Activated naive CD8-positive, alpha-beta T cell treated with anti-CD3 and anti-CD28 coated beads for 36 hours (primary cell): ENCODE measurements at regions not wholly inside any gene's neighbourhood (a gene's known extent, or its start where the extent isn't known, plus 50 kb on each side); places are given as distances from the start of the nearest gene placed in this dataset.

Source experiments
- DNase-seq: peaks from one replicate; pipeline ENCODE4 v3.0.0; 2021
- H3K27ac Mint-ChIP-seq: one replicate; pipeline ENCODE4 v1.8.0; 2022; ENCODE audit warnings: mild to moderate bottlenecking, moderate library complexity, mixed read lengths
- H3K27me3 Mint-ChIP-seq: one replicate; pipeline ENCODE4 v1.8.0; 2022; ENCODE audit warnings: mild to moderate bottlenecking, mixed read lengths
- H3K36me3 Mint-ChIP-seq: one replicate; pipeline ENCODE4 v1.8.0; 2021; ENCODE audit warnings: mild to moderate bottlenecking, mixed read lengths
- H3K4me1 Mint-ChIP-seq: one replicate; pipeline ENCODE4 v1.8.0; 2021; ENCODE audit warnings: mixed read lengths
- H3K4me3 Mint-ChIP-seq: one replicate; pipeline ENCODE4 v1.8.0; 2022; ENCODE audit warnings: mild to moderate bottlenecking, moderate library complexity, mixed read lengths
- H3K9me3 Mint-ChIP-seq: one replicate; pipeline ENCODE4 v1.8.0; 2022; ENCODE audit warnings: mixed read lengths

DNA sequence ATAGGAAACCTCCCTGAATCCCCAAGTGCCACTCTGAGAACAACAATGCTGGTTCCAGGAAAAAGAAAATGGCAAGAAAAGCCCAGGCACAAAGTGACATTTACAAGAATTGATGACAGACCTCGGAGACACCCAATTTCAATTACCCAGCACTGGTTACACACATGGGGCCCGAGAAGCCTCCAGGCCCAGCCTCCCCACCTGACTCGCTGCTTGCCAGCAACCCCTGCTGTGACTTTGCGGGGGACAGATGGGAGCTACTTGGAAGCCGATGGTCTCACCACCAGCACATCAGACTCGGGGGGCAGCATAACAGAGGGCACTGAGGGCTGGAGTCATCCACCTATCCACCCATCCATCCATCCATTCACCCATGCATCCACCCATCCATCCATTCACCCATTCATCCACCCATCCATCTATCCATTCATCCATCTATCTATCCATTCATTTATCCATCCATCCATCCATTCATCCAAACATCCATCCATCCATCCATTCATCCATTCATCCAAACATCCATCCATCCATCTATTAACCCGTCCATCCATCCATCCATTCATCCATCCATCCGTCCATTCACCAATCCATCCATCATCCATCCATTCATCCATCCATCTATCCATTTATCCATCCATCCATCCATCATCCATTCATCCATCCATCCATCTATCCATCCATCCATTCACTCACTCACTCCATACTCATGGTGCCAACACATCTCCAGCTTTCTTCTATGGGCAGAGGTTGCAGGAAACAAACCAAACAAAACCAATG lies 567.6 kb downstream of the BRD1 start:
- Mint-ChIP-seq H3K9me3 (no peaks in the 10 kb centered on the region), H3K27me3 (peaks cover 5% of the 10 kb centered on the region), H3K4me3 (no peak overlapping the region), H3K4me1 (no peaks in the 10 kb centered on the region), H3K36me3 (no peaks in the 10 kb centered on the region), H3K27ac (no peak overlapping the region)
- no peak for DNase-seq

- Mint-ChIP-seq H3K36me3 (no peaks in the 10 kb centered on the region), H3K9me3 (no peaks in the 10 kb centered on the region), H3K27ac (no peak overlapping the region), H3K4me3 (no peak overlapping the region), H3K4me1 (no peaks in the 10 kb centered on the region), H3K27me3 (peaks cover 8% of the 10 kb centered on the region)
- no peak for DNase-seq
These were observed 569.3 kb downstream of the BRD1 start for GRCh38 chr22:49258107-49259010.

DNA sequence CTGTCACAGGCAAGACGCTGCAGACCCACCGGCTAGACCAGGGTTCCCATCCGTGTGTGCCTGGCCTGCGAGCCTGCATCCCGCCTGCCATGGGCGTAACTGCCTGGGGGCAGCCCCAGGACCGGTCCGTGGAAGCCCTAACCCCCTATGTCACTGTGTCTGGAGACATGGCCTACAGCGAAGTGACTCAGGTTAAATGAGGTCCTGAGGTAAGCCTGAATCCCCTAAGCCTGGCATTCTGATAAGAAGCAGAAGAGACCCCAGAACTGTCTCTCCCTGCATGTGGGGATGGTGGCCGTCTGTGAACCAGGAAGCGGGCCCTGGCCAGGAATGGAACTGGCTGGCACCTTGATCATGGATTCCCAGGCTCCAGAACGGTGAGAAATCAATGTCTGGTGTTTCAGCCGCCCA lies 570.1 kb downstream of the BRD1 start:
- no peaks in the 10 kb centered on the region for H3K9me3 Mint-ChIP-seq
- no peak overlapping the region for H3K4me3 Mint-ChIP-seq
- no peaks in the 10 kb centered on the region for H3K36me3 Mint-ChIP-seq
- no peak overlapping the region for H3K27ac Mint-ChIP-seq
- no peaks in the 10 kb centered on the region for H3K4me1 Mint-ChIP-seq
- no peak for DNase-seq
- H3K27me3 Mint-ChIP-seq = peaks cover 8% of the 10 kb centered on the region

GRCh38 chr22:49255741-49256318 lies 571.8 kb downstream of the BRD1 start:
- Mint-ChIP-seq H3K27ac (no peak overlapping the region), H3K4me3 (no peak overlapping the region), H3K27me3 (peaks cover 14% of the 10 kb centered on the region), H3K4me1 (no peaks in the 10 kb centered on the region), H3K9me3 (no peaks in the 10 kb centered on the region), H3K36me3 (no peaks in the 10 kb centered on the region)
- DNase-seq = no peak

GRCh38 chr22:49255154-49255553 lies 572.5 kb downstream of the BRD1 start:
- Mint-ChIP-seq H3K9me3 (no peaks in the 10 kb centered on the region), H3K4me1 (no peaks in the 10 kb centered on the region), H3K36me3 (no peaks in the 10 kb centered on the region), H3K27me3 (peaks cover 14% of the 10 kb centered on the region), H3K27ac (no peak overlapping the region), H3K4me3 (no peak overlapping the region)
- DNase-seq = no peak

DNA sequence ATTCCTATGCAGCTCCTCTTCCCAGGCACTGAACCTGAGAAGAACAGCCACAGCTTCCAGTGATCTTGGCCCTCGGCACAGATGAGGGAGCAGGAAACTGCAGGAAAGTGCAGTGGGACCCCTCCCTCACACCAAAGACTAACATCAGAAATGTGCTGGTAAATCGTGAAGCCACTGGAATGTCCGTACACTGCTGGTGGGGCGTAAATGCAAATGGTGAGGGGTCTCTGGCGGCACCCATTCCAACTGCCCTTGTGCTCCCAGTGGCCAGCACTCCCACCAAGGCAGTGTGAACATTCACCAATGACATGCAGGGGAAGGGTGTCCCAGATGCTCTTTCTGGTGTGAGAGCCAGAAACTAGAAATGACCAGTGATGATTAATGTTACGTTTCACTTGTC lies 574.0 kb downstream of the BRD1 start:
- H3K36me3 Mint-ChIP-seq = no peaks in the 10 kb centered on the region
- no peak for DNase-seq
- peaks cover 26% of the 10 kb centered on the region for H3K27me3 Mint-ChIP-seq
- H3K4me1 Mint-ChIP-seq = no peaks in the 10 kb centered on the region
- no peak overlapping the region for H3K27ac Mint-ChIP-seq
- no peaks in the 10 kb centered on the region for H3K9me3 Mint-ChIP-seq
- no peak overlapping the region for H3K4me3 Mint-ChIP-seq

- no peak overlapping the region for H3K27ac Mint-ChIP-seq
- H3K9me3 Mint-ChIP-seq = no peaks in the 10 kb centered on the region
- no peaks in the 10 kb centered on the region for H3K36me3 Mint-ChIP-seq
- H3K27me3 Mint-ChIP-seq = peaks cover 26% of the 10 kb centered on the region
- no peak overlapping the region for H3K4me3 Mint-ChIP-seq
- DNase-seq = no peak
- H3K4me1 Mint-ChIP-seq = no peaks in the 10 kb centered on the region
These were observed 576.3 kb downstream of the BRD1 start for GRCh38 chr22:49251371-49251770.

DNA sequence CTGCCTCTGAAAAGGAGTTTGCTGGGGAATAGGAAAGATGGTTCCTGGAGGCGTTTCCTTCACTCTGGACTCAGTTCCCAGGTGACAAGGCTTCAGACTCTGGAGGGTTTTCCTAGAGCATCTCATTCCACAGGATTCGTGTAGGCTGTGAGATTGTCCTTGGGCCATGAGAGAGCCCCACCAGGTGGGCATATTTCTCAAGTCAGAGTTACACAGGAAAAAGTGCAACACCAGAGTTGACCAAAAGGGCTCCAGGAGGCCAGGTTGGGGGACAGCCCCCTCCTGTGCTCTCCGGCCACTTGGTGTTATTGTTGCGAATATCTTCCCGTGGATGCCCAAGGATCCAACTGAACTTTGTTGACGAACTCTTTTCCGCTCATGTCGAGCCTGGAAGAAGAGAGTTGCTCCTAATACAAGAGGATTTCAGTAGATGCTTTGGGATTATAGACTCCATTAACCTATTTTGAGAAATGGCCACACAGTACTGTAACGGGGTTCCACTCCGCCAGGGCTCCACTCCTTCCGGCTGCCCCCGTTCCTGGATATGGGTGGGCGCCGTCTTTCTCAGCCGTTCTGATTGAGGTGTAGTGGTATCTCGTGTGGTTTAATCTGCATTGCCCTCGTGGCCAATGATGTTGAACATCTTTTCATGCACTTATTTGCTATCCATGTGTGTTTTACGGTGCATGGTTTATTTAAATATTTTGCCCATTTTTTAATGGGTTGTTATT lies 580.3 kb downstream of the BRD1 start:
- H3K27me3 Mint-ChIP-seq = peaks cover 21% of the 10 kb centered on the region
- H3K4me3 Mint-ChIP-seq = no peak overlapping the region
- no peak for DNase-seq
- H3K4me1 Mint-ChIP-seq = no peaks in the 10 kb centered on the region
- no peak overlapping the region for H3K27ac Mint-ChIP-seq
- H3K36me3 Mint-ChIP-seq = no peaks in the 10 kb centered on the region
- H3K9me3 Mint-ChIP-seq = no peaks in the 10 kb centered on the region

- no peak for DNase-seq
These were observed 582.9 kb downstream of the BRD1 start for GRCh38 chr22:49244466-49245420.

GRCh38 chr22:49243965-49244364 lies 583.7 kb downstream of the BRD1 start:
- Mint-ChIP-seq H3K27me3 (peaks cover 4% of the 10 kb centered on the region), H3K36me3 (no peaks in the 10 kb centered on the region), H3K9me3 (no peaks in the 10 kb centered on the region), H3K4me3 (no peak overlapping the region), H3K4me1 (no peaks in the 10 kb centered on the region), H3K27ac (no peak overlapping the region)
- no peak for DNase-seq

More at GRCh38 chr22:49244466-49245420, 582.9 kb downstream of the BRD1 start:
- Mint-ChIP-seq H3K4me1 (no peaks in the 10 kb centered on the region), H3K27me3 (peaks cover 12% of the 10 kb centered on the region), H3K9me3 (no peaks in the 10 kb centered on the region), H3K36me3 (no peaks in the 10 kb centered on the region), H3K4me3 (no peak overlapping the region), H3K27ac (no peak overlapping the region)

DNA sequence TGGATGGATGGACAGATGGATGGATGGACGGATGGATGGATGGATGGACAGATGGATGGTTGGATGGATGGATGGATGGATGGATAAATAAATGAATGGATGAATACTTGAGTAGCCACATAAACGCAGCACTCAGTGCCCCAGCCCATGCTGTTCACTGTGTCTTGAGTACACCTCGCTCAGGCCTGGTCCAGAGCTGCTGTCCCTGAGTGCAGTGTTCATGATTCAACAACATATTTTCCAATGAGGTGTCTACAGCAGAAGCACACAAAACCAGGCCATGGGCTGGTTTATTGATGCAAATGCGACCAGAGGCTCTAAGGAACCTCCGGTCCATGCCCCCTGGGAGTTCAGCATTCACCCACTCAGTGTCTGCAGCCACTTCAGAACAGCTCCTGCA lies 584.3 kb downstream of the BRD1 start:
- DNase-seq = no peak
- Mint-ChIP-seq H3K27me3 (no peaks in the 10 kb centered on the region), H3K4me1 (no peaks in the 10 kb centered on the region), H3K9me3 (no peaks in the 10 kb centered on the region), H3K27ac (no peak overlapping the region), H3K36me3 (no peaks in the 10 kb centered on the region), H3K4me3 (no peak overlapping the region)

GRCh38 chr22:49242480-49242879 lies 585.2 kb downstream of the BRD1 start:
- Mint-ChIP-seq H3K4me1 (no peaks in the 10 kb centered on the region), H3K4me3 (no peak overlapping the region), H3K27ac (no peak overlapping the region), H3K36me3 (no peaks in the 10 kb centered on the region), H3K9me3 (no peaks in the 10 kb centered on the region), H3K27me3 (no peaks in the 10 kb centered on the region)
- no peak for DNase-seq

GRCh38 chr22:49241174-49241851 lies 586.4 kb downstream of the BRD1 start:
- Mint-ChIP-seq H3K4me3 (no peak overlapping the region), H3K36me3 (no peaks in the 10 kb centered on the region), H3K27me3 (no peaks in the 10 kb centered on the region), H3K4me1 (no peaks in the 10 kb centered on the region), H3K27ac (no peak overlapping the region), H3K9me3 (no peaks in the 10 kb centered on the region)
- DNase-seq = no peak
